ENCODE measurements at regions not wholly inside any gene's neighbourhood (a gene's known extent, or its start where the extent isn't known, plus 50 kb on each side); places are given as distances from the start of the nearest gene placed in this dataset.

DNA sequence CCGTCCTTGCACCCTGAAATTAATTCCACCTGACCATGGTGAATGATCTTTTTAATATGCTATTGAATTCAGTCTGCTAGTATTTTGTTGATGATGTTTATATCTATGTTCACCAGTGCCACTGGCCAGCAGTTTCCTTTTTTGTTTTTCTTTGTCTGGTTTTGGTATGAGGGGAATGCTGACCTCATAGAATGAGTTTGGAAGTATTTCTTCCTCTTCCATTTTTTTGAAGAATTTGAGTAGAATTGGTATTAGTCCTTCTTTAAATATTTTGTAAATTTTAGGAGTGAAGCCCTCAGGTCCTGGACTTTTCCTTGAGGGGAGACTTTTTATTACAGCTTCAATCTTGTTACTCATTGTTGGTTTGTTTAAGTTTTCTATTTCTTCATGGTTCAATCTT is 231.6 kb downstream of the MRPL39 start:
- no peak for DNase-seq (ENCODE audit: low read depth)

DNA sequence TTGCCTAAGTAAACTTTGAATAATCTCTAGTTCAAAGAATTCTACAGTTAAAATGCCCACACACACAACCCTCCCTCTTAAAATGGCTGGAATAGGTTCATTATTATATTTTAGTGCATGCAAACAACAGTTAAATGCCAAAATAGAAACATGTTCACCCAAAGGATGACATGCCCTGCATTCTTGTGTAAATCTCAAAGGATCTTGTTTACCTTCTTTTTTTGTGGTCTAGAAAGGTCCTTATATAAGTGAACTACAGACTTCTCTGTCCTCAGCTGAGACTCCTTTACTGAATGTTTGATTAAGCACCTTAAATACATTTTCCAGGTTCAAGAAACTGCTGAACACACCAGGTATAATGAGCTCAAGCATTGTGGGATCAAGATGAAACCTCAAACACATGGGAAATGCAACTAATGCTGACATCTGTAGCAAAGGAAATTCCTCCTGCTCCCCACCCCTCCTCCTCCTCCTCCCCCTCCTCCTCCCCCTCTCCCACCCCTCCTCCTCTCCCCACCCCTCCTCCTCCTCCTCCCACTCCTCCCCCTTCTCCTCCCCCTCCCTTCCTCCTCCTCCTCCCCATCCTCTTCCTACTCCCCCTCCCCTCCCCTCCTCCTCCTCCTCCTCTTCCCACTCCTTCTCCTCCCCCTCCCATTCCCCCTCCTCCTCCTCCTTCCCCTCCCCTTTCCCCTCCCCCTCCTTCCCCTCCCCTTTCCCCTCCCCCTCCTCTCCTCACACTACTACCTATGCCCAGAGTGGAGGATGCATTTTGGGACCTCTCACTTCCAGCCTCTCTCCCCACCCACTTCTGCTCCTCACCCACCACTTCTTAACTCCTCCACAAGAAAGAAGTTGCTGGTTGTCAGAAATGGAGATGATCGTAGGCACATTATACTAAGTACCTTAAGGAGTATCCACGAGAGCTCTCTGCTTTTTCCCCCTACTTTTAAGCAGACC is 233.9 kb downstream of the MRPL39 start:
- DNase-seq (ENCODE audit: low read depth), result no peak

DNA sequence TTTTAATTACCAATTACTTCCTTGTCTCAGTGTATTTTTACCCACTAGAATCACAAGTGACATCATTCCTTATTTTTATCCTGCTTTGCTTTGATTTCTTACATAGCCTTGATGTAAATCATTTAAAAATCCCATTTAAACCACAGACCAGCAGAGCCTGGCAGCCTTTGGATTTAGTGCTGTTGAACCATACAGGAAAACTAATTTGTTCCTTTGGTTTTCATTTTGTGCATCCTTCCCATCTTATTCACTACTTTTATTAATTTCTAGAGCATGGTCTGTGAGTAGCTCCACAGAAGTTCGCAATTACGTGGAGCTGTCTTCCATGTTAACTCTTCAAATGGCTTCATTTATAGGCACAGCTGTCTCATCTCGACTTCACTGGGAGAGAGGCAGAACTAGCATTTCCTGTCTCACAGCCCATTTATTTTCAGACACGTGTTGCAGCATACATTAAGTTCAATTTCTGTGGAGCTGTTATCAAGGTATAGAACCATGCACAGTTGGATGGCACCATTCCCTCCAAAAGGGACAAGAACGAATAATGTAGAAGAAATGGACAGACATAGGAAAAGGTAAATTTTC is 235.3 kb downstream of the MRPL39 start:
- no peak for DNase-seq (ENCODE audit: low read depth)

DNA sequence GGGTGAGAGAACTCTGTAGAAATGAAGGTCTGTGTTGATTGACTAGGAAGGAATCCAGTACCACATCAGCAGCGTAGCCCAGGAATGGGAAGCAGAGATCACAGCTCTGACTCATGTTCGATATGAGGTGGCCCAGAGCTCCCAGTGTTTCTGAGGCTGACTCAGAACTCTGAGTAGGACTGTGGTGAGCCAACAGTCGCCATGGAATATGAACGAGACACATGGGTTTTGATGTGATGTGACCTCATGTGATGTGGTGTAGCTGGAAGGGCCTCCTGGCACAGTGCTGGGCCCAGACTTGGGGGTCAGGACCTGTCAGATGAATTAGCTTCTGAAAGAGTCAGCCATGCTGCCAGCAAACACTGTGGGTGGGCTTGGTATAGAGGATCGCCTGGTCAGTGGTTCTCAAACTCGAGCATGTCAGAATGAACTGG is 237.0 kb downstream of the MRPL39 start:
- DNase-seq (ENCODE audit: low read depth), result no peak

DNA sequence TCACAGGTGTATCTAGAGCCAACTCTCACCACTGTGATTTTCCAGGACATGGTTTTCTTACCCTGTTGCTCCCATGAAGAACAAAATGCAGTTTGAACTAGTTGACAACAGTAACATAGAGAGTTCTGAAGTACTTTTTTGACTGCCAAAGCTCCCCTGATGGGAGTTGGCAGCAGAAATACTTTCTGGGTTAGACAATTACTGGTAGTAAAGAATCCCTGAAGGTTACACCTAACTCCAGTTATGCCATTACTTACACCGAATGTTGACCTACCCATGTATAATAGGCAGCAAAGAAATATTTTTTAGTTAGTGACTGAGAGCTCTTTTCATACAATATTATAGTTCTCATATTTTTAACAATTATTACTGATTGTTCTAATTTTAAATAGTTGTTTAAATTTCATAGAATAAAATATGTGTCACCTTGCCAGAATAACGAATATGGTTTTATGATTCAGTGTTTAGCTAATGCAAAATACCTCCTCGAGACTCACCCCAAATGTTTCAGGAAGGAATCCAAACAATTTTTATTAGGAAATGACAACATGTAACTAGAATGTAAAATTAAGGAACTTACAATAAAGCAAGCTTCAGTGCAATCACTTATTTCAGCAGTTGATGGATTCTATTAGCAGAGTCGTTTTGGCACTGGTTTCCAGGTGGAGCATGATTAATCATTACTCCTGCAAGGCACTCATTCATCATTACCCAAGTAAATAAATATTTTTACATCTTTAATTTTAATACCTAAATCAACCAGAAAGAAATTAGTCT is 237.6 kb downstream of the MRPL39 start:
- no peak for DNase-seq (ENCODE audit: low read depth)

DNA sequence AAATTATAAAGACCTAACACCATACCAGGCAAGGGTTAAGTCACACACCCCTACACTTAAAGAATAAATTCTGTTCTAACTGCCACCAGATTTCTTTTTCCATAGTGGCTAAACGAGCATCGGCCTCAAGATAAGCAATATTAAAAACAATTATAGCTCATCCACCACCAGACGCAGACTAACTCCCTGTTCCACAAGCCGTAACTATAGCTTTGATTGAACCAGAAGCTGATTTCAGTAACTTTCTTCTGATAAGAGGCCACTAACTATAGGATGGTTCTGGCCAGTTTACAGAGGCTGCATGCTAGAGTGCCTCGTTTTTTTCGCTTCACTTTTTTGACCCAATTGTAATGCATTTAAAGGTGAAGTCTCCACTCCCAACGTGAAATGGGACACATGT is 238.8 kb downstream of the MRPL39 start:
- DNase-seq (ENCODE audit: low read depth), result no peak

DNA sequence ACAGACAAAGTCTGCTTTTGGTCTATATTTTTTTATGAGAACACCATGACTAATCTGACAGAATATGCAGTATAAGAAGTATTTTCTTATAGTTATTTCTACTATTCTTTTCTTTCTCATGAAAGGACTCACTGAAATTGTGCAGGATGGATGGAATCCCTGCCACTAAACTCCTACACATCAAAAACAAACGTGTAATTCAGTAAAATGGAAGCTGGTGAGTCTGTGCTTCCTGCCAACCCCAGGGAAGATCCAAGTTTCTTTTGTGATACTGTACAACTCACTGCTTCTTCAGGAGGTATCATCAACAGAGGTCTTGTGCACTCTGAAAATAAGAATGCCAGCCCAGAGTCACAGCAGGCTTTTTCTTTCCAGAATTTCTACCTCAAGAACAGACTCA is 241.2 kb downstream of the MRPL39 start:
- no peak for DNase-seq (ENCODE audit: low read depth)

DNA sequence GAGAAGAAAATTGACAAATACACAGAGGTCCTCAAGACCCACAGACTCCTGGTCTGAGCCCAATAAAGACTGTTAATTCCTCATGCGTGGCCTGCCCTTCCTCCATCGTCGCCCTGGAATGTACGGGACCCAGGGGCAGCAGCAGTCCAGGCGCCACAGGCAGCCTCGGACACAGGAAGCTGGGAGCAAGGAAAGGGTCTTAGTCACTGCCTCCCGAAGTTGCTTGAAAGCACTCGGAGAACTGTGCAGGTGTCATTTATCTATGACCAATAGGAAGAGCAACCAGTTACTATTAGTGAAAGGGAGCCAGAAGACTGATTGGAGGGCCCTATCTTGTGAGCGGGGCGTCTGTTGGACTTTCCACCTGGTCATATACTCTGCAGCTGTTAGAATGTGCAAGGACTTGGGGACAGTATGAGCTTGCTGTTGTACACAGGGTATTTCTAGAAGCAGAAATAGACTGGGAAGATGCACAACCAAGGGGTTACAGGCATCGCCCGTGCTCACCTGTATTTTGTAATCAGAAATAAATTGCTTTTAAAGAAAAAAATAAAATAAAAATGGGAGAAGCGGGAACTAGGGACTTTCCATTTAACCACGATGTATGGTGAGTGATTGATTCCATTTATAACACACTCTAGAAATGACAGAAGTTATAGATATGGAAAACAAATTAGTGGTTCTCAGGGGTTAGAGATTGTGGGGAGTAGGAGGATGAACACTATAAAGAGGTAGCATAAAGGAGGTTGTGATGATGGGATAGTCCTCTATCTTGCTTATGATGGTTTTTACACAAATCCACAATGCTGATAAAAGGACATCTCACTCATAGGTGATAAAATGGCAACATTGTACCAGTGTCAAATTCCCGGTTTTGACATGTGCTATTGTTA is 244.7 kb downstream of the MRPL39 start:
- DNase-seq (ENCODE audit: low read depth), result no peak

DNA sequence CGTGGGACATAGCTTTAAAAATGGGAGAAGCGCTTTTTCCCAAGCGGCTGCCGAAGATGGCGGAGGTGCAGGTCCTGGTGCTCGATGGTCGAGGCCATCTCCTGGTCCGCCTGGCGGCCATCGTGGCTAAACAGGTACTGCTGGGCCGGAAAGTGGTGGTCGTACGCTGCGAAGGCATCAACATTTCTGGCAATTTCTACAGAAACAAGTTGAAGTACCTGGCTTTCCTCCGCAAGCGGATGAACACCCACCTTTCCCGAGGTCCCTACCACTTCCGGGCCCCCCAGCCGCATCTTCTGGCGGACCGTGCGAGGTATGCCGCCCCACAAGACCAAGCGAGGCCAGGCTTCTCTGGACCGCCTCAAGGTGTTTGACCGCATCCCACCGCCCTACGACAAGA is 245.5 kb downstream of the MRPL39 start:
- DNase-seq (ENCODE audit: low read depth), result no peak

DNA sequence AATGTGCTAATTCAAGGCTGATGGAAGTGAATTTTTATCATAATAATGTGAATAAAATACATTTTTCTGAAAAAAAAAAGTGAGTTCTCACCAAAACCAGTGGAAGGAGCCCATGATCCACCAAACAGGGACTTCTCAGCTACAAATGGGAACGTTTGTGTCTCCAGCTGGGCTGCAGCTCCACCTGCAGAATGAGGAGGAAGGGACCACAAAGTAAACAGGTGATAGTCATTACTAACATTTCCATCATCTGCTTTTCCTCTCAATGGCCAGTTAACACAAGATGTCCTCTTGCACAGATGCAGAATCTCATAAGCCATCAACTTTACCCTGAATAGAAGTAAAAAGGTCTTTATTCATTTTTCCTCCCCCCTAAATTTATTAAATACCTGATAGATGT is 246.2 kb downstream of the MRPL39 start:
- DNase-seq (ENCODE audit: low read depth), result no peak

DNA sequence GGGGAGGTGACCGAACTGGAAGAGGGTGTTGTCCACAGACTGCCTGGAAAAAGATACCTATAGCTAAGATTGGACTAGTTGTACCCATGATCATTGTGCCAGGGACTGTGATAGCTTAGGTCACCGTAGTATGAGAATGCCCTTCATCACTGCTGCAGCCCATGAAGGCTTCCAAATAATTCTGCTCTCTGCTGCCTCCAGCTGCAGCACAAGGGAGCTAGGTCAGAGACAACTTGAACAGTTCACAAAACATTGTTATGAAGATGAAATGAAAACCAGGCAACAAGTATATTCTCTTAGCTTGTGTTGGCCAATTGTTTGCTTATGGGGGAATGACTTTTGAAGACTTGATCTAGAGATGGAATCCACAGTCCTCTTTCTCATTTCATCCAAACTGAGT is 246.7 kb downstream of the MRPL39 start:
- no peak for DNase-seq (ENCODE audit: low read depth)

DNA sequence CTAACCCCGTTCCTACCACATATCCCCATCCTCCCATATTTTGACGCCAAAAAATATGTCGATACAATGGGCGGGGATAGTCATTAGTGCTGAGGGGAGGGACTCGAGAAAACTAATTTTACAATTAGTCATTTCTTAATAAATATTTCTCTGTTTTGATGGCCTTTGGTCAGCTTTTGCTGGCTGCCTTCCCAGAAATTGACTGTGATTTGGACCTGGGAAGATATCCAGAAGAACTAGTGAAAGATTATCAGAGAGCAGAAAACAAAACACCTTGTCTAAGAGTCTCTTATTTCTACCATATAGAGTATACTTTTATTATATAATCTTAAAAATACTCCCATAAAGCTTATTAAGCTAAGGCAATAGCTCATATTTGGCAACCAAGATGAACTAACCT is 247.6 kb downstream of the MRPL39 start:
- no peak for DNase-seq (ENCODE audit: low read depth)

DNA sequence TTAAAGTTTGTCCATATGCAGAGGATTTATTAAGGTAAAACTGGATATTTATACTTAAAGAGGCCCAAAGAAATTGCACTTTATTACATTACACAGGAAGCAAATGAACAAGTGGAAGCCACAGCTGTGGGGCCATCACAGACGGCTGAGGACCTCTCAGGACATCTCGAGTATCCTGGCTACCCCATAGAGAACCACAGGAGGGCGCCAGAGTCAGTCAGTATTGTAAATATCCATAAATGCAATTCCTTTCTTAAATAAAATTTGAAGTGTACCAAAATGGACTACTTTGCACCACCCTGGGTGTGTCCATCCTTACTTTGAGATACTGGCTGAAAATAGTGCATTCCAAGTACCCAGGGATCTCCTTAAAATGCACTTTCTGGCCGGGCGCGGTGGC is 257.2 kb downstream of the MRPL39 start:
- no peak for DNase-seq (ENCODE audit: low read depth)

DNA sequence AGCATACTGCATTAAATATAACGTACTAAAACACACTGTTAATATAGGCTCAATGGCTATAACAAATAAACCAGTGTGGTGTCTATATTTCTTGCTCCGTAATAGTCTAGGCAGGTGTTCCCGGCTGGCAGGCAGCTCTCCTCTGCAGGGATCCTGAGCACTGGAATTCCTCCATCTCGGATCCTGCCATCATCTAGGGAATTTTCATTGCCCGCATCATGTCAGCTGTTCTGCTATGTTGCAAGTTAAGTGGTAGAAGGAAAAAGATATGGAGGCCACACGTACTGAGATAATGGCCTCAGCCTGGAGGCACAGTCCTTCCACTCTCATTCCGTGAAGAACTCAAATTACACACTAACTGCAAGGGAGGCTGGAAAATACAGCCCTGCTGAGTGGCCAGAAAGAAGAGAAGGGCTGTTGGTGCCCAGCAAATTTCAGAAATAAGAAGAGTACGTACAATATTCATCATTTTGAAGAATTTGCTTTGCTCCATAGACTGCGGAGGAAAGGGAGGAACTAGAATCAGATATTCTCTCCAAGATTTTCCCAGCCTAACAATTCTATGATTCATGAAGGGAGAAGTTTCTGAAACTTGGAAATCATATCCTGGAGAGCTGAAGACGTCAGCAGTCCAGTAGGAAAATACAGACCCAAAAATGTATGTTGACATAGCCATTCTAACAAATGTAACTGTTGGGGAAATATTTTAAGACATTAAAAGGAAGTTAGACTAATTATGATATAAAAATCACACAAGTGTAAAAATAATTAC is 263.3 kb downstream of the MRPL39 start:
- no peak for DNase-seq (ENCODE audit: low read depth)

DNA sequence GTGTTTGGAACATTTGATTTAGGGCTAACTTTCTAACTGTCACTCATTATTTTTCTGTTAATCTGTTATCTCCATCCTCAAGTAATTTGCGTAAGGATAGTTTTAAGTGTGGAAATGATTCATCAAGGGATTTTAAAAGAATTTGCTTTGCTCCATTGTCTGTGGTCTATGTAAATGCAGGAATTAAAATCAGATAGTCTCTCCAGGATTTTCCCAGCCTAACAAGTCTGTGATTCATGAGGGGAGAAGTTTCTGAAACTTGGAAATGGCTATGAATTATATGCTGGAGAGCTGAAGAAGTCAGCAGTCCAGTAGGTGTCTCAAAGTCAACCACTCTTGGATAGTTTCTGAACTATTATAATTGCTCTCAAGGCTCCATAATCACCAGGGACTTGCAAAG is 264.5 kb downstream of the MRPL39 start:
- DNase-seq (ENCODE audit: low read depth), result no peak

DNA sequence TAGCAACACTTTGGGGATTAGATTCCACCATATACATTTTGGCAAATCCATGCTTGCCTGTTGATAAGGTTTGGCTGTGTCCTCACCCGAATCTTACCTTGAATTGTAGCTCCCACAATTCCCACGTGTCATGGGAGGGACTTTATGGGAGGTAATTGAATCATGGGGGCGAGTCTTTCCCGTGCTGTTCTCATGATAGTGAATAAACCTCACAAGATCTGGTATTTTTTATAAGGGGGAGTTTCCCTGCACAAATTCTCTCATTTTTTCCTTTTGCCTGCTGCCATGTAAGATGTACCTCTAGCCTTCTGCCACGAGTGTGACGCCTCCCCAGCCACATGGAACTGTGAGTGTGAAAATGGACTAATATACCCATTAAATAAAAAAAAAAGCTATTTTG is 265.3 kb downstream of the MRPL39 start:
- DNase-seq (ENCODE audit: low read depth), result no peak

DNA sequence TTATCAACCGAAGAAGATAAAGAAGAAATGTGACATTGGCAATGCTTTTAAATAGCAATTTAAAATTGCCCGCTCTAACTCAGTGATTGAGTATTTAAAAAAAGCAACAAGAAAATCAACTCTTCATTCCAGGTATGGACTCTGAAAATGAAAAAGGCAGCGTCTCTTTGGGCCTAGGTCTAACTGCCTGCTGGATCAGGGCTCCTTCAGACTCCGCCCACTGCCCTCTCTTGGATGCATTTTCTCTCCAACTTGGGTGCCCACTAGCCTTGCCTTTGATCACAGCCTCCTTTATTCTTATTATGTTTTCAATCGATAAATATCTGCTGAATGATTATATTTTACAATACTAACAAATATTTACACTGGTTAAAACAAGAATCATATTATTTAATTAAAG is 268.9 kb downstream of the MRPL39 start:
- DNase-seq (ENCODE audit: low read depth), result no peak

DNA sequence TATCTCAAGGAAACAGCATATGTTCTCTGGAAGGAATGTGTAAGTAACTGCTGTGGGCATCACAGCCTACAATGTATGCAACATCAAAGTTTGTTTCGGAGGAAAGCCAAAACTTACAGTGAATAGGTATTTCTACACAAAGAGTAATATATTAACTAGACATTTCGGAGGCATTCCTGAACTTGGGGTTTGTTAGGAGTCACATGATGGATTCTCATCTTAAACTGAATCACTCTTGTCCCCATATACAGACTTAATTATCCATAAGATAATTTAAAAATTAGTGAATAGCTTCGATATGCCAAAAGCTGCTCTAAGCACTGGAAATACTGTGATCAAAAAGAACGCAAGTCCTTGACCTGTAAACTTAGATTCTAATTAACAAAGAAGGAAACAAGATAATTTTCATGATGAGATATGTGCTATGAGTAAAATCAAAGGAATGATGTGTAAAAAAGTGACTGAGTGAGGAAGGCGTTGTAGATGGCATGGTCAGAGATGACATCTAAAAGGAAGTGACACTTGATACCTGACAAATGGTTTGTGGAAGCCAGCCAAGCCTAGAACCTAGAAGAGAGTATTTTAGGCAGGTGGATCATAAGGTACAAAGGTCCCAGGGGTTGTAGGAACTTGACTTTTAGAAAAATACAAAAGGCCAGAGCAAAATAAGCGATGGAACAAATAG is 273.1 kb downstream of the MRPL39 start:
- no peak for DNase-seq (ENCODE audit: low read depth)

DNA sequence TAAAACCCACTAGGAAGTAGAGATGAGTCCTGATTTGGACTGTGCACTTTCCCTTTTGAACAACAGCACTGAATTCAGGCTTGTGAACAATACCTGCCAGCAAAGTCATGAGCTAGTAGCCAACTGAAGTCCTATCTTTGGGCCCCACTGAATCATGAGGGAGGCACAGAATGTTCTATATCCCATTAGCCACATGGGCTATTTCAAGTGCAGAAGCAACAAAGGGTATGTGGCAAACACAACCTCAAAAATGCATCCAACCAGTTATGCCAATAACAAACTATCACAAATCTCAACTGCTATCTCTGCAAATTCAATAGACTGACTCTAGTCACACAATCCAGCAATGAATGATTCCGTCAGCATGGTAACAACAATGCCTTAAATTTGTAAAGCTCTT is 276.0 kb downstream of the MRPL39 start:
- DNase-seq (ENCODE audit: low read depth), result no peak

DNA sequence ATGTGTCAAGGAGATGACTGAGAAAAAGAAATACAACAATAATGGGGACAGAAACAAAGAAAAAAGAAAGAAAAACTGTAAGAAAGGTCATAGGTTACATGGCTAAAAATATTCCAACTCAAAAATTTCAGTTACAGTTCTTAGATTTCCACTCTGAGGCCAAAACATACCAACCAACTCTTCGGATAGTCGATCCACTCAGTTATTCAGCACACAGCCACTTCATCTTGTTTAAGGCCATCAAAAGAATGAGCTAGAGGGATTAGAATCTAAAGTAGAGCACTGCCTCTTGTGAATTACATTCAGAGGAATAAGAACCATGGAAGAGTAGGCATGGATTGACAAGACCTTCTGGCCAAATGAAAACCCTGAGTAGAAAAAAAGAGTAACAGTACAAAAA is 277.0 kb downstream of the MRPL39 start:
- DNase-seq (ENCODE audit: low read depth), result no peak

All from T-helper 22 cell (primary cell).